ENCODE measurements at regions not wholly inside any gene's neighbourhood (a gene's known extent, or its start where the extent isn't known, plus 50 kb on each side); places are given as distances from the start of the nearest gene placed in this dataset.

- TF ChIP-seq CTCF (IDR thresholded peaks at IDR 0.05; ENCODE audit: low read depth, low read length) (no peak), POLR2A (IDR thresholded peaks at IDR 0.05; ENCODE audit: extremely low read depth, insufficient read length) (no peak)
Observed at GRCh38 chr13:106173891-106174610, 361.4 kb downstream of the EFNB2 start.

All from NB4 (cell line).